K562 (cell line): ENCODE measurements at regions not wholly inside any gene's neighbourhood (a gene's known extent, or its start where the extent isn't known, plus 50 kb on each side); places are given as distances from the start of the nearest gene placed in this dataset.

Source experiments
- ATAC-seq: fragments of 200-7000 bp; cut with Tn5 transposase; 3 replicates; pipeline ENCODE4 v1.9.1; 2020; ENCODE audit warnings: moderate library complexity
- BruUV-seq: library from RNA; stranded (reverse); fragments of 400-500 nt; replicated peaks from 2 replicates; lab custom pipeline; 2021; lab: Mats Ljungman, UMichigan
- CTCF ChIA-PET: fragments of 300-600 bp; formaldehyde crosslinking; extraction: SDS; loops from one replicate; lab custom pipeline; 2021; ENCODE audit warnings: low intra/inter-chr PET ratio; lab: Yijun Ruan, JAX
- POLR2A ChIA-PET: fragments of 300-600, 350-650 bp; sonication (Branson Sonifier 250); formaldehyde crosslinking; extraction: SDS; loops from one replicate; lab custom pipeline; 2021; ENCODE audit warnings: antibody characterized with exemption, inconsistent platforms; lab: Yijun Ruan, JAX
- DNase-seq, 4 experiments: peaks; one replicate each; pipeline versions ENCODE4 v3.0.0 to v3.0.0-alpha.2; 2011 to 2018; ENCODE audit warnings: low spot score in 3 of 4, mixed read lengths in 3 of 4; ENCODE audit errors: extremely low read depth in 1 of 4
- FAIRE-seq: peaks from 2 replicates; lab custom pipeline; 2011; peaks lifted over from hg19 to GRCh38; lab: Jason Lieb, UNC
- H2AFZ ChIP-seq: 2 replicates; pipeline ENCODE4 v1.6.0; 2011; ENCODE audit warnings: low read depth, low read length, control low read depth, inconsistent platforms
- H3K27ac ChIP-seq: fragments of 200-600 bp; 3 replicates; pipeline ENCODE4 v1.8.0; 2011; ENCODE audit warnings: low read depth, mild to moderate bottlenecking, control low read depth, inconsistent platforms, low read length, moderate library complexity, mixed read lengths; ENCODE audit errors: extremely low read depth
- H3K27me3 ChIP-seq, 2 experiments: fragments of 300-600 bp in 1 of 2; 2 replicates in 1 of 2; 3 replicates in 1 of 2; pipeline versions ENCODE4 v1.6.0 to v1.8.0; 2011; ENCODE audit warnings: inconsistent platforms in 2 of 2, low read length in 2 of 2, mild to moderate bottlenecking in 1 of 2, mixed read lengths in 1 of 2, moderate library complexity in 1 of 2; ENCODE audit not compliant: control insufficient read depth in 2 of 2, insufficient read depth in 2 of 2
- H3K36me3 ChIP-seq: fragments of 300-600 bp; 3 replicates; pipeline ENCODE4 v1.8.0; 2011; ENCODE audit warnings: mild to moderate bottlenecking, low read length, inconsistent platforms; ENCODE audit not compliant: control insufficient read depth, insufficient read depth
- H3K4me1 ChIP-seq, 2 experiments: fragments of 200-600 bp in 1 of 2; replicated peaks in 1 of 2; 2 replicates in 1 of 2; 3 replicates in 1 of 2; pipeline versions ENCODE4 v1.5.1 to v1.8.0; 2011; ENCODE audit warnings: inconsistent platforms in 2 of 2, low read length in 2 of 2, mild to moderate bottlenecking in 1 of 2, mixed read lengths in 1 of 2, moderate library complexity in 1 of 2; ENCODE audit not compliant: control insufficient read depth in 2 of 2, insufficient read depth in 2 of 2
- H3K4me2 ChIP-seq: 2 replicates; pipeline ENCODE4 v1.6.1; 2011; ENCODE audit warnings: low read length, control low read depth, inconsistent platforms, mixed read lengths; ENCODE audit not compliant: insufficient read depth
- H3K4me3 ChIP-seq: fragments of 200-600 bp; sonication (generic), shearing (Covaris generic); 2 replicates; pipeline ENCODE4 v1.5.1; 2016; ENCODE audit warnings: control low read depth, inconsistent platforms
- H3K79me2 ChIP-seq: fragments of 200-600 bp; 3 replicates; pipeline ENCODE4 v1.8.0; 2011; ENCODE audit warnings: low read length, inconsistent platforms; ENCODE audit not compliant: control insufficient read depth, insufficient read depth
- H3K9ac ChIP-seq, 2 experiments: 2 replicates each; pipeline versions ENCODE4 v1.6.0 to v1.6.1; 2011; ENCODE audit warnings: low read depth in 2 of 2, low read length in 2 of 2, control low read depth in 1 of 2, inconsistent platforms in 1 of 2, mild to moderate bottlenecking in 1 of 2, mixed read lengths in 1 of 2; ENCODE audit not compliant: insufficient read depth in 1 of 2
- H3K9me1 ChIP-seq: one replicate; pipeline ENCODE4 v1.6.0; 2011; ENCODE audit warnings: inconsistent platforms, mild to moderate bottlenecking, low read length, moderate library complexity; ENCODE audit not compliant: control insufficient read depth, insufficient read depth
- H3K9me3 ChIP-seq: replicated peaks from 2 replicates; pipeline ENCODE4 v1.5.1; 2011; ENCODE audit warnings: low read depth, low read length, inconsistent platforms; ENCODE audit not compliant: control insufficient read depth, insufficient read depth
- H4K20me1 ChIP-seq: replicated peaks from 2 replicates; pipeline ENCODE4 v1.6.1; 2011; ENCODE audit warnings: low read length, inconsistent platforms, mixed read lengths; ENCODE audit not compliant: control insufficient read depth, insufficient read depth
- ADNP ChIP-seq: fragments of 200-800 bp; sonication (Bioruptor generic); IDR thresholded peaks from 2 replicates; pipeline ENCODE4 v1.6.1; 2016; ENCODE audit warnings: missing genetic modification characterization, missing compliant biosample characterization
- CBX8 ChIP-seq: fragments of 200-600 bp; sonication (generic); IDR thresholded peaks from 2 replicates; pipeline ENCODE4 v1.6.1; 2012; ENCODE audit warnings: borderline replicate concordance, mixed run types, low read depth, mild to moderate bottlenecking, moderate library complexity, mixed read lengths, low read length, control low read depth, inconsistent platforms; ENCODE audit not compliant: poor library complexity, severe bottlenecking; ENCODE audit errors: extremely low read depth
- CREBBP ChIP-seq: IDR thresholded peaks from one replicate; pipeline ENCODE4 v1.6.1; 2012; ENCODE audit warnings: low read depth, mild to moderate bottlenecking, control low read depth, inconsistent platforms, low read length
- FOSL1 ChIP-seq: fragments of 200-800 bp; sonication (Bioruptor generic); conservative IDR thresholded peaks from 2 replicates; pipeline ENCODE4 v1.6.1; 2016; ENCODE audit warnings: missing genetic modification characterization, missing compliant biosample characterization
- FOXK2 ChIP-seq, 2 experiments: fragments of 450-650 bp; IDR thresholded peaks in 1 of 2; conservative IDR thresholded peaks in 1 of 2; 2 replicates each; pipeline ENCODE4 v1.6.1; 2016; ENCODE audit warnings: low read depth in 2 of 2, mild to moderate bottlenecking in 1 of 2
- GTF2E2 ChIP-seq: fragments of 200-800 bp; sonication (Bioruptor generic); IDR thresholded peaks from 2 replicates; pipeline ENCODE4 v1.6.1; 2016; ENCODE audit warnings: missing genetic modification characterization, missing compliant biosample characterization
- POLR2H ChIP-seq: IDR thresholded peaks from 2 replicates; pipeline ENCODE4 v1.6.1; 2016; ENCODE audit warnings: missing genetic modification characterization, low read depth, mild to moderate bottlenecking, control low read depth, missing compliant biosample characterization, moderate library complexity
- POU5F1 ChIP-seq: fragments of 150-350 bp; IDR thresholded peaks from 2 replicates; pipeline ENCODE4 v1.6.1; 2014; ENCODE audit warnings: borderline replicate concordance, low read length, low read depth, mild to moderate bottlenecking; ENCODE audit not compliant: partially characterized antibody
- RBM25 ChIP-seq: fragments of 200-400 bp; formaldehyde crosslinking; IDR thresholded peaks from 2 replicates; pipeline ENCODE4 v1.6.1; 2018; ENCODE audit warnings: low read length, low read depth, moderate library complexity; ENCODE audit not compliant: severe bottlenecking
- ZNF75A ChIP-seq: fragments of 450-650 bp; formaldehyde crosslinking; IDR thresholded peaks from 2 replicates; pipeline ENCODE4 v1.4.0; 2020; ENCODE audit warnings: mild to moderate bottlenecking
- WGBS: fragments of 100-300 bp; shearing (Covaris generic); methylation state at CpG from one replicate; pipeline ENCODE4 v1.1.6; 2016; ENCODE audit warnings: low coverage, mixed read lengths; ENCODE audit not compliant: insufficient coverage; ENCODE audit errors: missing lambda C conversion rate; 5-methylcytosine and 5-hydroxymethylcytosine counted together
- in situ Hi-C: fragments of 300-500 bp; cut with MboI; formaldehyde crosslinking; loops from 4 replicates; pipeline ENCODE4 v1.15.0; 2018; ENCODE audit warnings: inconsistent platforms, mixed read lengths
- intact Hi-C: fragments of 100-400 bp; cut with micrococcal nuclease; formaldehyde crosslinking; loops from 2 replicates; pipeline ENCODE4 v1.14.2; 2022

- TF ChIP-seq POU5F1 (no peak), CBX8 (no peak), ZNF75A (no peak), FOXK2 (conservative IDR thresholded peaks at IDR 0.05 in 1 of 2, IDR thresholded peaks at IDR 0.05 in 1 of 2; ENCODE audit: low read depth in 2 of 2) (no peak), POLR2H (tag) (no peak), ADNP (peak; percentile 65), RBM25 (peak; percentile 69), GTF2E2 (tag) (no peak)
- TF ChIP-seq, all 486 proteins: peak for 3
These were observed 53.9 kb upstream of the FBXO28 start (continued) for GRCh38 chr1:224059897-224060427.

GRCh38 chr1:224058303-224058702 is 55.6 kb upstream of the FBXO28 start:
- no peaks in the 10 kb centered on the region for H3K79me2 ChIP-seq
- BruUV-seq = no TSS peak
- CTCF ChIA-PET = no interaction called here
- H3K9ac ChIP-seq = no peak overlapping the region
- POLR2A ChIA-PET = interaction anchor here (0.7 to 1.2 kb wide), 2 partner anchors 9 to 643 kb away, joined by 3 read pairs; no protein-coding TSS in a partner anchor
- no peak overlapping the region for H3K27ac ChIP-seq
- TF ChIP-seq FOSL1 (tag) = 0 out of 2 replicates have a peak, but pooled peaks have one; percentile 13
- no peak for TF ChIP-seq CREBBP
- H3K4me2 ChIP-seq = no peak overlapping the region
- no peaks in the 10 kb centered on the region for H4K20me1 ChIP-seq
- no peak for FAIRE-seq
- no peak overlapping the region for H3K4me3 ChIP-seq
- H3K4me1 ChIP-seq = peaks cover 4 to 6% of the 10 kb centered on the region in 2 experiments; a peak in 3 of 5 replicates
- no peak for DNase-seq
- H3K36me3 ChIP-seq = no peaks in the 10 kb centered on the region
- no peaks in the 10 kb centered on the region for H3K27me3 ChIP-seq
- peaks cover 8% of the 10 kb centered on the region; the same call in 1 of the 2 replicates for H3K9me3 ChIP-seq
- WGBS = 75% methylated on average over 5 of the region's 5 CpGs
- ATAC-seq = no peak
- no peak overlapping the region for H2AFZ ChIP-seq
- in situ Hi-C loops = loop anchor here (10.0 kb wide), 1 partner anchor 504 kb away; no protein-coding TSS in a partner anchor
- intact Hi-C loops = no loop called here
- no peaks in the 10 kb centered on the region for H3K9me1 ChIP-seq
